GM11168 (cell line): ENCODE measurements at regions not wholly inside any gene's neighbourhood (a gene's known extent, or its start where the extent isn't known, plus 50 kb on each side); places are given as distances from the start of the nearest gene placed in this dataset.

ENCODE experiments used
- in situ Hi-C: fragments of 300-500 bp; cut with MboI; formaldehyde crosslinking; loops from one replicate; pipeline ENCODE4 v1.12.0; 2022; ENCODE audit warnings: low sequenced_read_pairs; ENCODE audit not compliant: unreplicated experiment

DNA sequence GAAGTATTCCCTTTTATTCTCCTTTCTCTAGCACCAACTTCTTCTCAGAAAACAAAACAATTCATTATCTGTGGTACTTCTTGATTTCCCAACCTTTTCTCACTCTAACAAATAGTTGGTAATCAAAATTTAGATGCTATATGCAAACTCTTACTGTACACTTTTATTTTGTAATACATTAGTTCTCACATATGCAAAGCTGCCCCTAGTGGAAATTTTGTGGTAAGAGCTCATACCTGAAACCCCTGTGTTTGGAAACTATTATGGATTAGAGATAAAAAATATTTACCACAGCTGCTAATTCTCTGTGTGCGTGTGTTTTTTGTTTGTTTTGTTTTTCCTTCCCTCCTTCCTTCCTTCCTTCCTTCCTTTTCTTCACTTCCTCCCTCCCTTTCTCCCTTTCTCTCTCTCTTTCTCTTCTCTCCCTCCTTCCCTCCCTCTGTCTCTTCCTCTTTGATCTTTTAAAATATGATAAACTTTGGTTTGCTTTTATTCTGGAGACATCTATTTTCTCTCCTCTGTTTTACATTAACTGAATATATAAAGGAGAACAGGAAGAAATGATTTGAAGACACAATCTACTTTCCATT, 537.4 kb downstream of the SLITRK6 start:
- in situ Hi-C loops = no loop called here

DNA sequence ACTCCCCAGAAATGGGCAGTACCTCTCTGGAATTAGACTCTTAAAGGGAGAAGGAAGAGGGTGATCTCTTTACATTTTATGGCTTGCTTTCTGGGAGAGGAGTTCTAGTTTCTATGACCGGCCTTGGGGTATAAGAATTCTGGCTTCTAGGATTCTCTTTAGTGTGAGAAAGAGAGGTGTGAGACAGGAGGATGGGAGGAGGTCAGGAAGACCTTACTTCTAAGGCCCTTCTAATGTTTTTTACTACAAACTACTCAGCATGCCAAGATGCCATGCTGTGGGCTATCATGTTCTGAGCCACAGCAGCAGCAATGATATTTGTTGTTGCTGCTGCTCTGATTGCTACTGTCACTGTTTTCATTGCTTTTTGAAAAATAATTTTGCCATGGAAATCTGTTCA, 538.3 kb downstream of the SLITRK6 start:
- in situ Hi-C loops = no loop called here

DNA sequence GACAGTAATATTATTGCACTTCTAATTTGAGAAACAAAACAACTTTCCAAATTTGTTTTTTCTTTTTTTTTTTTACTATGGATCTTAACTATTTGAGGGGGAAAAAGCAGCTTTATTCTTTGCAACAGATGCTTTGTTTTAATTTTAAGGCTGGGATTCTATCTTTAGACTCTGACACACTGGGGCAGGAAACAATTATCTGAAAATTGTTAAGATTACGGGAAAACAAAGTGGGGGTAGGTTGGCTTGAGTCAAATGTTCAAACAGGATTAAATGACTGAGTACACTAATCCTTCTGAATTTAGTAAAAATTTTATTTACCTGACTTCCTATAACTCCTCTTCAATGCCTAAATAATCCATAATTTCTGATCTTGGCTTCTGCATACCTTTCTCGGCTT, 543.2 kb downstream of the SLITRK6 start:
- in situ Hi-C loops = no loop called here

DNA sequence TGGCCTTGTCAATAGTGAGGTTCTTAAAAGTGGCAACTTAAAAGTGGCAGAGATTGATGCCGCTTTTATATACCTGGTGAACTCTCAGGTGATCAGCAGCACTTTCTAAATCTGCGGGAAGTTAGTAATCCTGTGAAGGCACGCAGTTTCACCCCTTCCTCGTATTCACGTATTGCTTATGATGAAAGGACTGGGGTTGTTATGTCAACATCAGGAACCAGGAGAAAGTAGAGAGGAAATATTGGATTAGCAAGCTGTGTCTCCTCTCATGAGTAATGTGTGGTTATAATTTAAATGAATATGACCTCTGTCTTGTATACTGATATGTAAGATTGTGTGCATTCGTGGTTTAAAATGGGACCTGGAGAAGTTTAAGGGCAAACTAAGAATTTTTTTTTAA, 544.6 kb downstream of the SLITRK6 start:
- in situ Hi-C loops = no loop called here

DNA sequence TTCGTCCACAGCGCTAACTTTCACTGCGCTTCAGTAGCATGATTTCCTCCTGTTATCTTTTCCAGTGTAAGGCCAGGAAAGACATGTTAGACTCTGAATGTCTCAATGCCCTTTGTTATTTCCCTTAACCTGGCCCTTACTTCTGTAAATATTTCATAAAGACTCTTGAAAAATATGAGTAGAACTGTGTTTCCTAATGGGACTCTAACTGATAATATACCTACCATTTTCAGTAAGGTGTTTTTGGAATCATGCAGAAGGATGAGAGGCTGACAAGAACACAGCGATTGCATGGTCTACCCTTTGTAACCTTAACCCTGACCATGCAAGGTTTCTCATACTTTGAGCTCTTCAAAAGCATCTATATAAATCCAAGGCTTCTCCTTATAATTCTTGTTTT, 550.1 kb downstream of the SLITRK6 start:
- in situ Hi-C loops = no loop called here

DNA sequence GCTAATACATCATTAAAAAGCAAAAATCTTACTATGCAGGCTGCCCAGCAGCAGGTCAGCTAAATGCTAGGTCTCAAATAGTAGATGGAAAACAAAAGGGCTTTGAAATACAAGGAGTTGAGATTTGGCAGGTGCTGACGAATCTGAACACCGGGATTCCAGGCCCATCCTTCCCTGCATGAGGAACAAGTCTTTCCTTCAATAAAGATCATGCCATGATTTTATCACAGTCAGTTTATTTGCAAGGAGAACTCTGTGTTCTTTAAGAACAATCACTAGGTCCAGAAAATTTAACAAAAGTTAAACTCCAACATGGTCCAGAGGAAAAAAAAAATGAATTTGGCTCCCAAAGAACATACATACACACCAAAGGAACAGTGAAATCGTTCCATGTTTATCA, 551.4 kb downstream of the SLITRK6 start:
- in situ Hi-C loops = no loop called here

DNA sequence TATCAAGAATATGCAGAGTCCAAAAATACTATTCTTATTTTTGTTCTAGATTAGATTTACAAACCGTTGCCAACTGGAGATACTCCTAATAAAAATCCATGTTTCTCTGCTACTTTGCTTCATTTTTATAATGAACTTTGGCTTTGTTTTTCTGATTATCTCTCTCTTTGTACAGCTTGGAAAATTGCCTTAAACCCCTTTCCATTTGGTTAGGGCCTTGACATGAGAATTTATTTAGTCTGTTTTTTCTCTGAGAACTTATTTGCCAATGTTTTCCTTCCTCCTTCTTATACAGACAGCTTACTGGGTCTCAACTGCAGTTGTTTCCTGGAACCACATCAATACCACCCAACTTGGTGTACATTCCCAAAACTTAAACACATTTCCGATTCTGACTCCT, 555.4 kb downstream of the SLITRK6 start:
- in situ Hi-C loops = no loop called here

DNA sequence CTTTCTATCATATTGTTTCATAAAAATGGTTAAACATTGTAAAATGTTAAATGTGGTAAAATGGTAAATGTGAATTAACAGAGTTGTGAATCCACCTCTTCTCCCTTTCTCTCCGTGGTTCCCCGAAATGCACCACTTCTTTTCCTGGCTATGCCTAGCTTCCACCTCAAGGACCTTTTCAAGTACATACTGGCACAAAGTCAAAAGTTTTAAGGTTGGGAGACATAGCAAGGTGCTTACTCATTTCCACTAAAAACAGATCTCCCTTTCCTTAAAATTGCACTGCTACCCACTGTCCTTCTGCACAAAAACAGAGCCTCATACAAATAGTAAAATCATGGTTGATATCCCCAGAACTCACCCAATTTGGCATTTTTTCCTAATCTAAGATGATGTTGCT, 558.2 kb downstream of the SLITRK6 start:
- in situ Hi-C loops = no loop called here

DNA sequence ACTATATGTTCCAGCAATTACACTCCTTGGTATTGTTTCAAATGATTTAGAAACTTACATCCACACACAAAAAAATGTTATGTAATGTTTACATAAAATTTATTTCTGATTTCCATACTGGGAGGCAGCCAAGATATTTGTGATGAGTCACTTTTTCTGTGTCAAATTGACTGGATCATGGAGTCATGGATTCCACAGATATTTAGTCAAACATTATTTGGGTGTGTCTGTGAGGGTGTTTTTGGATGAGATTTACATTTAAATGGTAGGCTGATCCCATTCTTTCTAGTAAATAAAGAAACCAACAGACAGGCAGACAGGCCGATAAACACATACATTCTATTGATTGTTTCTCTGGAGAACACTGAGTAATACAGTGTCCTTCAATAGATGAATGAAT, 562.8 kb downstream of the SLITRK6 start:
- in situ Hi-C loops = no loop called here

DNA sequence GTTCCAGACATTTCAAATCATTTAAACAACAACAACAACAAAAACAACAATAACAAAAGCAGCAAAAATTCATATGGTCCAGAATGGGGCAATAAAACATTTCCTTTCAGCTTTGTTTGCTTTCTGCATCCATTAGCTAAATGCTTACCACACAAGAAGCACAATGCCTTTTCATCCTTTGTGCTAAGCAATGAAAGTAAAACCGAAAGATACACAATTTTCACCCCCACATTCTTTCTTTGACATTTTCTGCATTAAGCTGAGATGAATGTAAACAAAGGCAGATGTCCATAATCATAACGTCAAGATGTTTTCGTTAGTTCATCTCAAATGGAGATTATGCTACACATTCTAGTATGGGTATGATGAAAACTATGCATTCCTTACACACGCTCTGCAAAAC, 568.5 kb downstream of the SLITRK6 start:
- in situ Hi-C loops = no loop called here

DNA sequence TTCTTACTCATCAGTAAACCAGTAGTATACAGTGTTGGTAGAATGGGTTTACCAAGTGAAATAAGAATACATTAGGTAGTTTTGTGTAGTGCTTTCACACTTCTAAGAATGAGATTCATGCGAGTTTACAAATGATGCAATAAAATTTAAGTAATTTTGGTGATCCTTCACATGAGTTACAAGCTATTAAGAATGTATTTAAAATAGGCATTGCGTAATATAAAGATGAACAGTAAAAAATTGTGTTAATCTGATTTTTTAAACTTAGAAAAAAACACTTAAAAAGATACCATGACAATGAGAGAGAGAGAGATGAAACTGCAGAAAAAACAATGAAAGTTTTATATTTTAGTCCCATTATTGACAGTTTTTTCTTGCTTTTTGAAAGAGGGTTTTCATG, 570.5 kb downstream of the SLITRK6 start:
- in situ Hi-C loops = no loop called here

DNA sequence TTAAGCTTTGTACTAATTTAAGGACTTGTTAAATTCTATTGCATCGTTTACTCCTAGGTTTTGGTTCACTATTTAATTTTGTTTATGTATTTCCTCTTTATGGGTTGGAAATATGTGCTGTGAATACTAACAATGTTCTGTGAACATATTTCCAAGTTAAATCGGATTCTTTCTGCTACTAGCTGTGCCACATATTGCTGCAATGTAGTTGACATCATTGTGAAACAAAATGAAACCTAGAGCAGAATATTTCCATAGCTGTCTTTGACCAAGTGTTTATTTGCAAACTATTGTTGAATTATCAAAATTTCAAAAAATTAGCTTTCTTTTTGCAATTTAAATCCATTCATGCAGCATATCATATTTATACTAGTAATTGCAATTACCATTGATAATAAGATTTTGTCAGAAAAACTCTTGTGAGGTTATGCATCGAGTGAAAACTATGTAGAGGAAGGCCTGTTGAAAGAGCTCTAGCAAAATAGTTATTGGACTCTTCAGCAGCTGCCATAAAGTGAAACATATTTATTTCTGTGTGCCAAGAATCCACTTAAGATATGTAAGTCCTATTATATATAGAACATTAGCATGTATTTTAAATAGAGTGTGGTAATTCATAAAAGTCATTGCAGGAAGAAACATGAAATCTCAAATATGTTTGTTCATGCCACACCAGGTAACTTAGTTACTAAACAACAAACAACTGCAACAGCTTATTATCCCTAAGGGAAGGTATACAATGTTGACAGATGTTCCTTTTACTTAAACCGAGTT, 575.1 kb downstream of the SLITRK6 start:
- in situ Hi-C loops = no loop called here

DNA sequence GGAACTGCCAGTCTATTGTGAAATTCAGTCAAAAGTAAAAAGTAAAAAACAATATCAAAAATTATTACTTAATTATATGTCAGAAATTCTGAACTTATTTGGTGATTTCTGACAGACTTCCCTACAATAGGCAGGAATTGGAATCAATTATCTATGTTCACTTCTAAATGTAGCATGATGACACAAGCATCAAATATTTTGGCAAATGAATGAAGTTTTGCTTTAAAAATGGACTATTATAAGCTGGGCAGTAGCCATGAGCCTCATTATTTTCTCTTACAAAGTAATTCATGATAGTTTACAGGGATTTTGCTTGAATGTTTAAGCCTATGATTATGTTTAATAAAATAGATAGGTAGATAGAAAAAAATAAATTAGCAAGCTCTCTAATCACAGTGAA, 582.6 kb downstream of the SLITRK6 start:
- in situ Hi-C loops = no loop called here

DNA sequence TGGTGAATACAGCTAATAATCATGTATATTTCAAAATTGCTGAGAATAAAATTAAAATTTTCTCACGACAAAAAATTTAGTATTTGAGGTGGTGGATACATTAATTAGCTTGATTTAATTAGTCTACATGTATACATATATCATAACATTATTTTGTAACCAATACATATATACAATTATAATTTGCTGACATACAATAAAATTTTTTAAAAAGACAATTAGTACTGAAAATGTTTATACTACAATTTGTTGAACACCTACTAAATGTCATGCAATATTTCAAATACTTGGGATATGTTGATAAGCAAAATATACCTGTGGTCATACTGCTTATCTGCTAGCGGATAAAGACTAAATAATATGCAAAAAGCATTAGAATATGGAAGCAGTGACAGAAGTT, 586.5 kb downstream of the SLITRK6 start:
- in situ Hi-C loops = no loop called here

DNA sequence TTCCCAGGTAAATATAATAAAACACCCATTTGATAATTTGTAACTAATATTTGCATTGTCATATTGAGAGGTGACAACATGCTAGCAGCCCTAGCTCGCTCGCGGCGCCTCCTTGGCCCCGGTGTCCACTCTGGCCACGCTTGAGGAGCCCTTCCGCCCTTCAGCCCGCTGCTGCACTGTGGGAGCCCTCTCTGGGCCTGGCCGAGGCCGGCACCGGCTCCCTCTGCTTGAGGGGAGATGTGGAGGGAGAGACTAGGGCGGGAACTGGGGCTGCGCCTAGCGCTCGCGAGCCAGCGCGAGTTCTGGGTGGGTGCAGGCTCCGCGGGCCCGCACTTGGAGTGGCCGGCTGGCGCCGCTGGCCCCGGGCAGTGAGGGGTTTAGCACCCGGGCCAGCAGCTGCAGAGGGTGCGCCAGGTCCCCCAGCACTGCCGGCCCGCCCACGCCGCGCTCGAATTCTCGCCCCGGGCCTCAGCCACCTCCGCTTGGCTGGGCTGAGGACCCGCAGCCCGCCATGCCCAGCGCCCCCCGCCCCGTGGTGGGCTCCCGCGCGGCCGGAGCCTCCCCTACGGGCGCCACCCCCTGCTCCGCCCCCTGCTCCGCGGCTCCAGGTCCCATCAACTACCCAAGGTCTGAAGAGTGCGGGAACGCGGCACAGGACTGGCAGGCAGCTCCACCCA, 594.4 kb downstream of the SLITRK6 start:
- in situ Hi-C loops = no loop called here

DNA sequence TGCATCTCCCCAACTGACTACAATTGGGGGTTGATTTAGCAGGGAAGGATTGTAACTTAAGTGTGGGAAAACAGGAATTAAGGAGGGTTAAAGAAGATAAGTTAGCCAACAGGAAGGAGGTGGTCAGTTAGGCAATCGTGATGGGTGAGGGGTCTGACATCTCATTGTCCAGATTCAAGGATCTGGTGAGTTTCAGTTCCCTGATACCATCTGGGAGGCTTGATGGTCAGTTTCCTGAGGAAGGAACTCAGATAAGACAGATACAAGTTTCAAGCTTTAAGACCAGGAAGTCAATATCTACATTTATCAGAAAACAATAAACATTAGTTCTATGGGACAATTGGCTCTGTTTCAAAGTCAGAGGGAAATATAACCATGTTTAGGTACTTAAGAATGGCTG, 601.8 kb downstream of the SLITRK6 start:
- in situ Hi-C loops = no loop called here

DNA sequence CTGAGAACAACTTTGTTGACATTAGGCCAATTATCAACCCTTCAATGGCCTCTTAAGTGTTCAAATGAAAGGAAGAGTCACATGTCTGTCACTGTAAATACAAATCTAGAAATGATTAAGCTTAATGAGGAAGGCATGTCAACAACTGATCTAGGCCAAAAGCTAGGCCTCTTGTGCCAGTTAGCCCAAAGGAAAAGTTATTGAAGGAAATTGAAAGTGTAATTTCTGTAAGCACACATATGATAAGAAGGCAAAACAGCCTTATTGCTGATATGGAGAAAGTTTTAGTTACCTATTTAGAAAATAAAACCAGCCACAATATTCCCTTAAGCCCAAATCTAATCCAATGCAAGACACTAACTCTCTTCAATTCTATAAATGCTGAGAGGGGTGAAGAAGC, 604.7 kb downstream of the SLITRK6 start:
- in situ Hi-C loops = no loop called here

DNA sequence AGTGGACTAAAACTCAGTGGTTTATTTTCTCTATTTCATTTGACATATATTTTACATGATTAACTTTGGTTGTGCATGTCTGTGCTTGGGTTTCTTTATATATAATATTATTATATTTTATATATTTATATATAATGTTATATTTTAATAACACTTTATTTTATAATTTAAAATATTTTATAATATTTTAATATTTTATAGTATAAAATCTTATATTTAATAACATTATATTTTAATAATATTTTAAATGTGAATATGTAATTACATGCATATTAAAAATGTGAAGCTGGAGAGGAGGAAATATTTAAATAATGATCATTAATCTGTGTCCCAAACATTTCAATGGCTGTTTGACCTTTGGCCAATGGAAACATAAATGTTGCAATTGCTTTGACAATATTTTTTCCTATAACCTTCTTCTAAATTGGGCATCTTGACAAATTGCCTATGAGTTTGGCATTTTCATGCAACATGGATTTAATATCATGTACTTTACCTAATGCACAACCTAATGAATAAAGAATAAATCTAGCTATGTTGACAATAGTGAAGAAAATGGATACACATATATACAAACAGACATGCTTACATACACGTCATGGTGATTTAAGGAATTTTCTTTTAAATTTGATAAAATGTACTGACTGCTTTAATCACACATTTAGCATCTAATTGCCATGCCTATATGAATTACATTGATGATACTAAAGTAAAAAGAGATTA, 607.1 kb downstream of the SLITRK6 start:
- in situ Hi-C loops = no loop called here

DNA sequence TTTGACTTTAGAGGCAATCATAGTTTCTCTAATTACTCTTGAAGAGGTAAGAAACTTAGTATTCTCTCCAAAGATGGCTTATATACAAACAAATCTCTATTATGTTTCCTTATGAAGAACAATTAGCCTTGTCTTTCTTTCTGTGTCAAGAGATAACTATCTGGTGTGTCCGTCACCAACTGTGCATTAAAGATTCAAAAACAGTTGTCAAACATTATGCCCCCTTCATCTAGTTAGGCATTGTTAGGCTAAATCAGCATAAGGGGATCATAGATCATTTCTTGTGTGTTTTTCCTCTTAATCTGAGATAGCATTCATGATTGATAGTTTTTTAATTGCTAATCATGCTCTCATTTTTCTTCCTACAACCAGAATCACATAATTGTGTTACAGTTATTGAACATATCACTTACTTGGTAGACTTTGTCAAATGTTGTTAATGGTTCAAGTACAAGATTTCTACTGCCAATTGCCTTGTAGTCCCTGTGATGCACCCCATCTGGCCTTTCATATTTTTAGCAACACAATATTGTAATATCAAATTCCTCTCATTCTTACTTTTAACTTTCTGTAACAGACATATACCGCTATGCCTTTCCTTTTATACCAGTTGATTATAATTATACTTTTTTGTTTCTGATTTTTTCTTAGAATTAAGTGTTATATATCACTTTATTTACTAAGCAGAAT, 612.7 kb downstream of the SLITRK6 start:
- in situ Hi-C loops = no loop called here

DNA sequence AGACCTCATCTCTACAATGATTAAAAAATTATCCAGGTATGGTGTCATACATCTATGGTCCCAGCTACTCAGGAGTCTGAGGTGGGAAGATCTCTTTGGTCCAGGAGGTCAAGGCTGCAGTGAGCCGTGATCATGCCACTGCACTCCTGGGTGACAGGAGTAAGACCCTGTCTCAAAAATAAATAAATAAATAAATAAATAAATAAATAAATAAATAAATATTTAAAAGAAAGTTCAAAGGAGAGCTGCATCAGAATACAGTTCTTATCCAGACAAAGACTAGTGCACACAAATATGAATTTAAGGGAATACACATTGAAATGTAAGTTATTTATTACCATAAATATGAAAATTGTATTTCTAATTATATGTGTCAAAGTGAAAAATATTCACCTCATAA, 624.9 kb downstream of the SLITRK6 start:
- in situ Hi-C loops = no loop called here

DNA sequence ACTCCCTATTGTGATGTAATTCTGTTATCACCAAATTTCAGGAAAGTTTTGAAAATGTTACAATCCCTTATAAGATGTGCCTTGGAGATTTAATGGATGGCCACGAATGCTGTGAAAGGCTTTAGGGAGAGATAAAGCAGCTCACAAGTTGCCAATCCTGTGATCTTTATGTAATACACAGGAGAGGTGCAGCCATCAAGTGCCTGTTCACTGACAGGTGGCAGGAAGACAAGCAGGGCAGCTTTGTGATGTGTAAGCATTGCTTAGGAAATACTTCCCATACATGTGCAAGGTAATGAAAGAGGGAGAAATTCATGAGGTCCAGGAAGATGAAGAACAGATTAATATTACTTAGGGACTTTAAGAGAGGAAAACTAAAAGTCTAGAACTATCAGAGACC, 628.8 kb downstream of the SLITRK6 start:
- in situ Hi-C loops = no loop called here
